B cell (primary cell): ENCODE measurements at regions not wholly inside any gene's neighbourhood (a gene's known extent, or its start where the extent isn't known, plus 50 kb on each side); places are given as distances from the start of the nearest gene placed in this dataset.

Source experiments
- ATAC-seq: fragments of 200-7000 bp; cut with Tn5 transposase; one replicate; pipeline ENCODE4 v1.10.0; 2021; ENCODE audit warnings: low read depth, mild to moderate bottlenecking, moderate number of reproducible peaks, moderate library complexity
- CTCF ChIA-PET: fragments of 350-600 bp; sonication (Branson Sonifier 250); formaldehyde crosslinking; loops from one replicate; lab custom pipeline; 2021; ENCODE audit warnings: antibody characterized with exemption, inconsistent platforms; lab: Charles Lee
- POLR2A ChIA-PET: fragments of 350-600 bp; sonication (Branson Sonifier 250); formaldehyde crosslinking; loops from one replicate; lab custom pipeline; 2021; ENCODE audit warnings: antibody characterized with exemption; lab: Charles Lee
- DNase-seq: peaks from one replicate; pipeline ENCODE4 v3.0.0; 2013
- H2AFZ ChIP-seq: 2 replicates; pipeline ENCODE4 v1.6.1; 2012; ENCODE audit warnings: mild to moderate bottlenecking, low read depth, low read length; ENCODE audit not compliant: insufficient read depth, poor library complexity, severe bottlenecking
- H3K27ac ChIP-seq, 2 donors: 1 replicate in 1 of 2; 2 replicates in 1 of 2; pipeline ENCODE4 v1.5.1; 2012 to 2013; ENCODE audit warnings: low read length in 2 of 2, mild to moderate bottlenecking in 2 of 2, moderate library complexity in 1 of 2
- H3K27me3 ChIP-seq, 4 experiments: fragments of 200-600 bp in 1 of 4; sonication (generic) in 1 of 4; replicated peaks in 1 of 4; 1 replicate in 2 of 4; 2 replicates in 2 of 4; pipeline versions ENCODE4 v1.6.1 to v1.7.0; 2013 to 2016; ENCODE audit warnings: low read length in 3 of 4, mild to moderate bottlenecking in 2 of 4, mixed read lengths in 1 of 4, moderate library complexity in 1 of 4; ENCODE audit not compliant: insufficient read depth in 4 of 4, control insufficient read depth in 3 of 4; ENCODE audit errors: control extremely low read depth in 1 of 4
- H3K36me3 ChIP-seq, 2 experiments: replicated peaks in 1 of 2; 1 replicate in 1 of 2; 2 replicates in 1 of 2; pipeline versions ENCODE4 v1.6.1 to v1.7.1; 2013; ENCODE audit warnings: low read length in 1 of 2; ENCODE audit not compliant: insufficient read depth in 2 of 2, control insufficient read depth in 1 of 2; ENCODE audit errors: control extremely low read depth in 1 of 2, extremely low read depth in 1 of 2
- H3K4me1 ChIP-seq, 2 donors: fragments of 200-600 bp in 1 of 2; sonication (generic) in 1 of 2; 1 replicate in 1 of 2; 2 replicates in 1 of 2; pipeline versions ENCODE4 v1.5.1 to v1.6.1; 2013 to 2017; ENCODE audit warnings: low read length in 2 of 2; ENCODE audit not compliant: control insufficient read depth in 2 of 2, insufficient read depth in 2 of 2
- H3K4me2 ChIP-seq: replicated peaks from 2 replicates; pipeline ENCODE3; 2012; ENCODE audit warnings: mild to moderate bottlenecking, low read depth, low read length; ENCODE audit not compliant: poor library complexity, severe bottlenecking
- H3K4me3 ChIP-seq, 5 experiments: fragments of 200-600 bp in 1 of 5; sonication (generic) in 1 of 5; 1 replicate in 3 of 5; 2 replicates in 2 of 5; pipeline versions ENCODE4 v1.5.1 to v1.7.0; 2011 to 2016; ENCODE audit warnings: low read length in 4 of 5, mild to moderate bottlenecking in 4 of 5, low read depth in 2 of 5, control low read depth in 1 of 5, moderate library complexity in 1 of 5; ENCODE audit not compliant: insufficient read depth in 1 of 5; ENCODE audit errors: control extremely low read depth in 1 of 5, extremely low read depth in 1 of 5
- H3K79me2 ChIP-seq: fragments of 200-600 bp; sonication (generic); one replicate; pipeline ENCODE4 v1.6.0; 2016; ENCODE audit warnings: low read length; ENCODE audit not compliant: control insufficient read depth, insufficient read depth
- H3K9ac ChIP-seq: fragments of 200-600 bp; sonication (generic); 2 replicates; pipeline ENCODE4 v1.6.1; 2017; ENCODE audit warnings: mild to moderate bottlenecking, low read length, moderate library complexity
- H3K9me3 ChIP-seq, 3 donors: one replicate each; pipeline versions ENCODE4 v1.6.1 to v1.7.1; 2013; ENCODE audit warnings: low read length in 2 of 3; ENCODE audit not compliant: control insufficient read depth in 2 of 3, insufficient read depth in 1 of 3; ENCODE audit errors: control extremely low read depth in 1 of 3
- H4K20me1 ChIP-seq: 2 replicates; pipeline ENCODE4 v1.6.0; 2012; ENCODE audit warnings: mild to moderate bottlenecking, low read length; ENCODE audit not compliant: insufficient read depth, control insufficient read depth, poor library complexity, severe bottlenecking
- H3K27ac Mint-ChIP-seq: one replicate; pipeline ENCODE4 v1.8.0; 2021; ENCODE audit warnings: mixed read lengths
- H3K27me3 Mint-ChIP-seq: one replicate; pipeline ENCODE4 v1.8.0; 2021; ENCODE audit warnings: mixed read lengths
- H3K4me1 Mint-ChIP-seq: one replicate; pipeline ENCODE4 v1.8.0; 2021; ENCODE audit warnings: mixed read lengths
- H3K4me3 Mint-ChIP-seq: one replicate; pipeline ENCODE4 v1.8.0; 2021; ENCODE audit warnings: mixed read lengths
- H3K9me3 Mint-ChIP-seq: one replicate; pipeline ENCODE4 v1.8.0; 2022; ENCODE audit warnings: mixed read lengths; ENCODE audit not compliant: insufficient read depth
- CTCF ChIP-seq: fragments of 200-600 bp; IDR thresholded peaks from one replicate; pipeline ENCODE4 v1.8.0; 2022; ENCODE audit warnings: antibody characterized with exemption, mild to moderate bottlenecking
- EZH2 ChIP-seq: IDR thresholded peaks from 2 replicates; pipeline ENCODE4 v1.6.1; 2012; ENCODE audit warnings: borderline replicate concordance, low read depth, mild to moderate bottlenecking, moderate library complexity, low read length; ENCODE audit not compliant: insufficient read depth, poor library complexity, severe bottlenecking
- WGBS: methylation state at CpG from one replicate; pipeline ENCODE4 v1.1.5; 2013; ENCODE audit warnings: missing lambda C conversion rate; ENCODE audit not compliant: insufficient coverage; 5-methylcytosine and 5-hydroxymethylcytosine counted together
- intact Hi-C: fragments of 100-400 bp; cut with micrococcal nuclease; formaldehyde crosslinking; loops from one replicate; pipeline ENCODE4 v1.10.0; 2022

DNA sequence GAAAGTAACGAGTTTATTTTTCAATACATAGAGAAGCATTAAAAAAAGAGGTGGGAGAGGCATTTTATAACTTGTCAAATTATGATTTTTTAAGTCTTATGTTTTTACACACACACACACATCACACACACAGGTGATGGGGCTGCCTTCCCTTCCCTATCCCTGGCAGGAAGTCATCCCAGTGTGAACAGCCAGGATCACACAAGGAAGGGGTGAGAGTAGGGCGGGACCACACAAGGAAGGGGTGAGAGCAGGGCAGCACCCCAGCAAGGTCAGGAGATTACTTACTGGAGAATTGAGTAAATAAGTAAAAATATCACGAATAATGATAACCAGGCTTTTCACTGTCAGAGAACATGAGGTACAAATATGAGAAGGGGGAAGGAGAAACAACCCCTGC, 372.6 kb downstream of the SEC23A start:
- Histone ChIP-seq H2AFZ (no peak overlapping the region), H3K27me3 (no peaks in the 10 kb centered on the region), H4K20me1 (no peaks in the 10 kb centered on the region), H3K79me2 (no peaks in the 10 kb centered on the region), H3K9ac (no peak overlapping the region), H3K4me2 (no peak overlapping the region), H3K4me3 (no peak overlapping the region), H3K27ac (no peak overlapping the region), H3K9me3 (no peaks in the 10 kb centered on the region), H3K36me3 (no peaks in the 10 kb centered on the region), H3K4me1 (no peaks in the 10 kb centered on the region)
- ChIA-PET CTCF (no interaction called here), POLR2A (no interaction called here)
- Mint-ChIP-seq H3K4me1 (no peaks in the 10 kb centered on the region), H3K27me3 (no peaks in the 10 kb centered on the region), H3K27ac (no peak overlapping the region), H3K4me3 (no peak overlapping the region), H3K9me3 (peaks cover 4% of the 10 kb centered on the region)
- no peak for ATAC-seq
- intact Hi-C loops: no loop called here
- no peak for TF ChIP-seq EZH2
- no peak for TF ChIP-seq CTCF
- WGBS: no CpG with 5 or more reads among the region's 3 CpGs
- DNase-seq: no peak

- intact Hi-C loops: loop anchor here (10.0 kb wide), 1 partner anchor 287 kb away; no protein-coding TSS in a partner anchor
- no peaks in the 10 kb centered on the region for H3K36me3 ChIP-seq
- TF ChIP-seq EZH2 (no peak), CTCF (no peak)
- Mint-ChIP-seq H3K27me3 (no peaks in the 10 kb centered on the region), H3K4me1 (no peaks in the 10 kb centered on the region), H3K9me3 (no peaks in the 10 kb centered on the region), H3K27ac (no peak overlapping the region), H3K4me3 (no peak overlapping the region)
- WGBS: 87% methylated on average over 12 of the region's 12 CpGs
- no peaks in the 10 kb centered on the region for H4K20me1 ChIP-seq
- H3K4me1 ChIP-seq: no peaks in the 10 kb centered on the region
- CTCF ChIA-PET: interaction anchor here (1.2 kb wide), 1 partner anchor 140 kb away, joined by 3 read pairs; no protein-coding TSS in a partner anchor
- H3K9ac ChIP-seq: no peak overlapping the region
- H3K4me2 ChIP-seq: no peak overlapping the region
- H2AFZ ChIP-seq: no peak overlapping the region
- H3K79me2 ChIP-seq: no peaks in the 10 kb centered on the region
- no peak overlapping the region for H3K27ac ChIP-seq
- no peak overlapping the region for H3K4me3 ChIP-seq
- POLR2A ChIA-PET: no interaction called here
- DNase-seq: no peak
- no peaks in the 10 kb centered on the region for H3K9me3 ChIP-seq
- H3K27me3 ChIP-seq: no peaks in the 10 kb centered on the region
- ATAC-seq: no peak
Observed at GRCh38 chr14:38727731-38728130, 375.3 kb downstream of the SEC23A start.
